LNCaP clone FGC (cell line): ENCODE measurements at regions not wholly inside any gene's neighbourhood (a gene's known extent, or its start where the extent isn't known, plus 50 kb on each side); places are given as distances from the start of the nearest gene placed in this dataset.

ENCODE experiments used
- DNase-seq: peaks from one replicate; pipeline ENCODE4 v3.0.0-alpha.2; 2011; ENCODE audit warnings: low read depth
- H3K4me3 ChIP-seq: 2 replicates; pipeline ENCODE4 v1.5.1; 2011; ENCODE audit warnings: mild to moderate bottlenecking, low read depth, low read length, control low read depth
- CTCF ChIP-seq: IDR thresholded peaks from 2 replicates; pipeline ENCODE4 v1.5.1; 2012; ENCODE audit warnings: mild to moderate bottlenecking; ENCODE audit not compliant: control insufficient read depth, insufficient read depth; ENCODE audit errors: extremely low read depth

- no peak for TF ChIP-seq CTCF
- no peak for DNase-seq
- H3K4me3 ChIP-seq: no peak overlapping the region
These were observed 191.1 kb downstream of the MAP2K6 start for GRCh38 chr17:69605571-69605970.

- no peak for DNase-seq
- no peak for TF ChIP-seq CTCF
- H3K4me3 ChIP-seq: no peak overlapping the region
These were observed 191.8 kb downstream of the MAP2K6 start for GRCh38 chr17:69606142-69606800.

- H3K4me3 ChIP-seq: no peak overlapping the region
- peak; percentile 95 for TF ChIP-seq CTCF
- peak; percentile 58 for DNase-seq
These were observed 192.8 kb downstream of the MAP2K6 start for GRCh38 chr17:69607162-69607834.

GRCh38 chr17:69608141-69608540 lies 193.6 kb downstream of the MAP2K6 start:
- DNase-seq: no peak
- no peak for TF ChIP-seq CTCF
- no peak overlapping the region for H3K4me3 ChIP-seq

GRCh38 chr17:69608808-69609472 lies 194.4 kb downstream of the MAP2K6 start:
- no peak for DNase-seq
- TF ChIP-seq CTCF: no peak
- H3K4me3 ChIP-seq: no peak overlapping the region

- peak; percentile 58 for TF ChIP-seq CTCF
- no peak for DNase-seq
- no peak overlapping the region for H3K4me3 ChIP-seq
These were observed 195.2 kb downstream of the MAP2K6 start for GRCh38 chr17:69609473-69610305.
